ENCODE measurements at regions not wholly inside any gene's neighbourhood (a gene's known extent, or its start where the extent isn't known, plus 50 kb on each side); places are given as distances from the start of the nearest gene placed in this dataset.

DNA sequence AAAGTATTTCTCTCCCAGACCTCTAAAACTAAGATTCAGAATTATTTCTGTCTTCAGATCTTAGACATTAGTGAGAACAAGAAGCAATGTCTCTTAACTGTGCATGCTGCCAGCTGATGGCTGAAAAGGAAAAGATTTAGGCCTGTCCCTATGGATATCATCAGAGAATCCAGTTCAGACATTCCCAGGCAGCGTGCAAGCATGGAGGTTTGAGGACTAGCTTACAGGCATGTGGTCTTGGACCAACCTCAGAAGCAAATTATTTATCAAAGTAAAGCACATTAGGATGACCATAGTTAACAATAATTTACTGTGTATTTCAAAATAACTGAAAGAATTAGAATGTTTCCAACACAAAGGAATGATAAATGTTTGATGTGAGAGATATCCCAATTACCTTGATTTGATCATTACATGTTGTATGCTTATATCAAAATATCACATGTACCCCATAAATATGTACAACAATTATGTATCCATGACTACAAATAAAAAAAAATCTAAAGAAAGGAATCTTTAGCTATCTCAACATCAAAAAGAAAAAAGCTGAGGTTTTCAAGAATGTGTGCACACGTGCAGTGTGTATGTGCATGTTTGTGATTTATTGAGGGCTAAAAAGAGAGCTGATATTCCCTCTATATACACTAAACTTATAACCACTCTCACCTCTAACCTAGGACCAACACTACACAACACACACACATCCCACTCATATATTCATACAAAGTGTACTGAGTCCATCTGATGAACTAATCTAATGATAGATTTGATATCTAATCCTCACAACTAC lies 108.9 kb upstream of the THBS1 start:
- DNase-seq = no peak

DNA sequence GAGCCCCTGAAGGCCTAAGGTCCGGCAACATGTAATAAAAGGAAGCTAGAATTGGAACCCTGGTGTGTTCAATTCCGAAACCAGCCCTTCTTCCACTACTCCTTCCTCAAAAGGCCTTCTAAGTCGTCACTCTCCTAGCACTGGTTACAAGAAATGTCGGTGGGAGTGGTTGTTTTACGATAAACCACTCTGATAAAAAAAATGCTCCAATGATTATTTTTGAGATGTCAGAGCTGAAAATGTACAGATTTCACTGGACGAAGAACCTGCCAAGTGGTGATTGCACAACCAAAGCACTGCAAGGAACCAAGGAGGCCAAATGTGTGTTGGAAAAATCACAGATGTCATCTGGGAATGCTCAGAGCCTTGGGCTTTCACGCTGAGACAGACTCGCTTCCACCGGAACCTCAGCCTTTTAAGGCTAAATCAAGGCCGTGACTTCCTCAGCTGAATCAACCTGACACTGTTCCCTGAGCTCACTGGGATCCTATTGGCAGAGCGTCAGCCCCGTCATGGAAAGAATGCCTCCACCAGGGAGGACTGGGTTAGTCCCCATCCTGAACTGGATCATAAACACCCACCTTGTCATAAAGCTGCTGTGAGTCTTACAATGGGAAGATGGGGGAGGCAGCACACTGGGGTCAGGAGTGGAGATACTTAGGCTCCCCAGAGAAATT lies 108.1 kb upstream of the THBS1 start:
- DNase-seq = no peak

- no peak for DNase-seq
Observed at GRCh38 chr15:39473298-39473947, 107.5 kb upstream of the THBS1 start.

DNA sequence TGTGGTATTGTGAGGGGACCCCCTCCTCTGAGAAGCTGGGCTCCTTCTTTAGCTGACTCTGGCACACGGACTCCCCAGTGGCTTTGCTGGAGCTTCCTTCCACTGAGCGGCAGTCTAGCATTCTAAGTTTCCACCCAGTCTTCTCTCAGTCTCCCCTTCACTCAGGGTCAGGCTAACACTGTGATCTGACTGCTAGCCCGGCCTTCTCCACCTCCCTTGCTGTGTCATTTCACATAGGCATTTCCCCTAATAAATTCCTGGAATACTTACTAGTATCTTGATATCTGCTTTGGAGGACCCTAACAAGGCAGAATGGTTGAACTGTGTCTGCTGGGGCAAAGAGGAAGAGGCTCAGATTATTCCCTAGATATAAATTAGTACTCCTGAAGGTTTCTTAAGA lies 106.2 kb upstream of the THBS1 start:
- no peak for DNase-seq

GRCh38 chr15:39478996-39479395 lies 101.9 kb upstream of the THBS1 start:
- DNase-seq = no peak

DNA sequence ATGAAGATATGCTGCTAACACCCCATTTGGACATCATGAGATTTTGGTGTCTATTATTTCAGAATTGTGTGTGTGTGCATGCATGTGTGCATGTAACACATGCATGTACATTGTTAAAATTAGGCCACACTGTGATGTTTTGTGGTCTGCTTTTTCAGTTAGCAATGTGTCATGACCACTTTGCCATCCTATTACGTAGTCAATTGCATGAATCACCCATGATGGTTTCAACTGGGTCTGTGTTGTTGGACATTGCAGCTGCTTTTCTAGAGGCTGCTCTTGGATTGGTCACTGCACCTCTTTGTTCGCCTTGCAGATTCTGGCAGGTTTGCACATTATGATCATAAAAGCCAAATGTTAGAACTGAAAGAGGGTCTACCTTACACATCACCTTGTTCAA lies 101.0 kb upstream of the THBS1 start:
- DNase-seq = no peak

- no peak for DNase-seq
Observed at GRCh38 chr15:39482459-39482858, 98.4 kb upstream of the THBS1 start.

DNA sequence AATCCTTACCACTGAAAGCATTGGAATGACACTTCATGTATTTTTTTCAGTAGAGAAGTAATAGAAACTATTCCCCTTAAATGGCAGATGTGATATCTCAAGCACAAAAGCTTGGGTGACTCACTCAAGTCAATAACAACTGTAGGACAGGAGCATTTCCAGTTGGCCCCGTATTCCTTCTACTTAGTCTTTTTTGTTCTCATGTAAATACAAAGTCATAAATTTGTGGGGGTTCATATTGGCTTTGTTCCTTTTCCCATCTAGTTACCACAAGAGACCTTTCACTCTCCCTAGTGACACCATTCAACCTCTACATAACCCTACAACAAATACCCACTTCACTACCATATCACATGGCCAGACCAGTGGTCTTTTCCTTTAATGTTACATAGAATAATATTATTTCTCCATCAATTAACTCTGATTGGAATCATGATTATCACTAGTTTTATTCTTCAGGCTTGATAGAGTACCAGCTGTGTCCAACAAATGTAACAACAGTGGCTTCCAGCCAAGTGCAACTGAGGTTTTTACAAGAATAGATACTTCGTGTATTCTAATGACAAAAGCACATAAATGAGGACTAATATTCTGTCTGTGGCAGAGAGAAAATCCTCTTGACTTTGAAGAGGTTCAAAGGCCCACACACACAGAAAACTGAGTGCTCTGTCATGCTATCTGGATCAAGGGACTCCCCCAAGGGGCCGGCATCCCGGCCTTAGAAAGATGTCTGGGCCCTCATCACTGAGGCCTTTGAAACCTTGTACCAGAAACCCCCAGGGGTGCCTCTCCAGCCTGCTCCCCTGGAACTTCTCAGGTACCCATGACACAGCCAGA lies 94.0 kb upstream of the THBS1 start:
- no peak for DNase-seq

DNA sequence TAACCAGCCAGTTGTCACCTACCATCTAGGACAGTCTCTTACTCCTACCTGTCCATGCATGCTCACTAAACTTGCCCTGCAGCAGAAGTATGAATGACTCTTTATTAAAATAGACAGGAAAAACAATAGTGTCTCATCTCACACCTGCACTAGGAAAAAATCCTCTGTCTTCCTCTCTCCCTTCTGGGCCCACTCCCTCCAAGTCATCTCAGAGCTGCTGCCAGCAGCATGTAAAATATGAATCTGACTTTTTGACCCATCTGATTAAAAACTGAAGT lies 93.5 kb upstream of the THBS1 start:
- no peak for DNase-seq

GRCh38 chr15:39488516-39488915 lies 92.4 kb upstream of the THBS1 start:
- no peak for DNase-seq

DNA sequence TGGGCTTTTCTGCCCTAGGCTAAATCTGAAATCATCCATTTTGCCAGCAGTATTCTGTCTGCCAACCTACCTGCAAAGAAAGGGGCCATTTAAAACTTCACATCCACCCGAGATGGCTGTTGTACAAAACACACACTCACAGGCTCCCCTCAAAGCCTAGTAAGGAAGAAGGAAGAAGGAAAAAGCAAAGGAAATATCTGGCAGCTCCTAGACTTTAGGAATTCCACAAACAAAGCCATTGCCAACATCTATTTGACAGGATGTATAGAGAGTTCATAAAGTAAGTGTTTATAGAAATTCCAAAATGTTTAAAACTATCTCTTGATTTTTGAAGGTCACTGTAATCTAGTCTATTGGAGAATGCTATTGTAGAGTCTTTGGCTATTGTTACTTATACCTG lies 91.9 kb upstream of the THBS1 start:
- DNase-seq = no peak

- no peak for DNase-seq
Observed at GRCh38 chr15:39491115-39491885, 89.6 kb upstream of the THBS1 start.

DNA sequence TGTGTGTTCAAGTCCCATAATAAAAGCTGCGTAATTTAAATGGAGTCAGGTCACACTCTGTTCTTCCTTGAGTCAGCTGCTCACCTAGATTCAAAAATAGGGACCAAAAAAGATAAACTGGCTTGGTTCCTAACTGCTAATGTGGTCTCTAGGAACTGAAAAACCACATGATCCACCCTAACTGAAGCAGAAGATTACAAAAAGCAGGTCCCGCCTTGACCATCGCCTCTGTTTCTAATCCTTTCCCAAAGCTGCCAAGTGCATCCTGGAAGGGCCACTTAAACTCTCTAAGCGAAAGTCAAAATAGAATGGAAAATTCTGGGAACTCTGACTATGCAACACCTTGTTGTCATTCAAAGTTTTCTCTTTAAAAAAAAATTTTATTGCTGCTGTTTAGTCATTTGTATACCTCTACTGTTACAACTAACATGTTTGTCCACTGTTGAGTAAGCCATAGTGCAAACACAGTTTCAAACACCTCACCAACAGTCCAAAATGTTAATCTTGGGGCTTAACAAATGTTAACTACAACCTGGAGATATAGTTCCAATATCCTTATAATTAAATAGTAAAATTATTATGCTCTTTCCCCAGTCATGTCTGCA lies 88.9 kb upstream of the THBS1 start:
- no peak for DNase-seq

- no peak for DNase-seq
Observed at GRCh38 chr15:39493424-39494067, 87.3 kb upstream of the THBS1 start.

- no peak for DNase-seq
Observed at GRCh38 chr15:39494462-39494861, 86.4 kb upstream of the THBS1 start.

- no peak for DNase-seq
Observed at GRCh38 chr15:39495871-39496840, 84.7 kb upstream of the THBS1 start.

DNA sequence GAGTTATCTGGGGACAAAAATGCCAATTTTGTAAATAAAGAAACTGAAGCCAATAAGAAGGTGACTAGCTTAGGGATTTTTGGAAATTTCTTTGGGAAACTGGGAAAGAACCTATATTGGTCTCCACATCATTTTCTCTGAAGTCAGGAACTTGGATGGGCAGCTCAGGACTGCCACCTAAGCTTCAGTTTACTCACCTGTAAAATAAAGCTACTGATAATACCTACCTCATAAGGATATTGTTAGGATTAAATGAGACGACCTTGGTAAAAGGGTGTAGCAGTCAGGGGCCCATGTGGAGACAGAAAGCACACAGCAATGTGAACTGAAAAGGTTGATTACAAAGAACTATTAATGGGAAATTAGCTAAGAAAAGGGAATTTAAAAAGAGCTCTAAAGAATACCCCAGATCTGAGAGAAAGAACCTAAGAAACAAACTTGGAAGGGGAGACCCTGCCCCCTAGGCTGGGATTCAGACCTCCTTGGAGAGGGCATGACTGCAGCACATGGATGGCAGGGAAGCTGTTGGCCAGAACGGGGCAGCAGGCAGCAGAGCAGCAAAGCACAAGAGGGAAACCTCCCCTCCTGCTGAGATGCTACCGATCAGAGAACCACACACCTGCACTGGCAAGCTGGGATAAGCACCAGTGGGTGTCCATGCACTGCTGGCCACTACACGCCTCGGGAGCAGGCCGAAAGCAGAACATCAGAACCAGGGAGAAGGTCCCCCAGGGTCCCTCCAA lies 83.7 kb upstream of the THBS1 start:
- no peak for DNase-seq

- no peak for DNase-seq
Observed at GRCh38 chr15:39497759-39498565, 82.9 kb upstream of the THBS1 start.

- DNase-seq = no peak
Observed at GRCh38 chr15:39498629-39499028, 82.2 kb upstream of the THBS1 start.

All from NCI-H510A (cell line).